K562 (cell line): ENCODE measurements at regions not wholly inside any gene's neighbourhood (a gene's known extent, or its start where the extent isn't known, plus 50 kb on each side); places are given as distances from the start of the nearest gene placed in this dataset.

Experiments
- CBFB ChIP-seq: sonication (generic); formaldehyde crosslinking; IDR thresholded peaks from 2 replicates; pipeline ENCODE4 v1.4.0; 2020; ENCODE audit warnings: mild to moderate bottlenecking, missing genetic modification reagents
- CHD1 ChIP-seq: fragments of 200-600 bp; sonication (generic); IDR thresholded peaks from one replicate; pipeline ENCODE4 v1.6.1; 2012; ENCODE audit warnings: mild to moderate bottlenecking, moderate library complexity, low read length, inconsistent platforms
- MLLT1 ChIP-seq, 2 experiments: fragments of 450-650 bp; IDR thresholded peaks; 2 replicates each; pipeline ENCODE4 v1.6.1; 2016
- SMC3 ChIP-seq: conservative IDR thresholded peaks from 2 replicates; pipeline ENCODE4 v1.6.1; 2011; ENCODE audit warnings: low read depth, low read length, improper control_type of control experiment; ENCODE audit not compliant: insufficient read depth
- SP1 ChIP-seq: sonication (generic); formaldehyde crosslinking; IDR thresholded peaks from 2 replicates; pipeline ENCODE4 v1.8.1; 2022; ENCODE audit warnings: mild to moderate bottlenecking, missing genetic modification reagents
- USF2 ChIP-seq: sonication (generic); formaldehyde crosslinking; IDR thresholded peaks from 2 replicates; pipeline ENCODE4 v1.5.0; 2020; ENCODE audit warnings: missing genetic modification reagents
- ZNF24 ChIP-seq: fragments of 450-650 bp; IDR thresholded peaks from 2 replicates; pipeline ENCODE4 v1.6.1; 2016

DNA sequence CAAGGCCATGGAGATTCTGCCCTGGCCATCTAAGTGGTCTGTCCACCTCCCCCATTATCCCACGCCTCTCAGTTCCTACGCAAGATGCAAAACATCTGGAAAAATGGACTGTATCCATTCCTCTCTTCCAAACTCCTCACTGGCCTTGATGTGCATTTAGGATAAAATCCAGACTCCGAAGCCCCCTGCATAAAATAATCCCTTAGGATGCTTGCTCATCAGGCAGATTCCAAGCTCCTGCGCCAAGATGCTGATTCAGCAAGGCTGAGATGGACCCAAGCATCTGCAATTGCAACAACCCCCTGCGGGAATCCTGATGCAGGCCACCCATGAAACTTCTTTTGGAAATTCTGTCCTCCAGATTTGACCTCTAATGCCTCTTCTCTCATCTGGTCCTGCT is 81.6 kb downstream of the SPRING1 start:
- TF ChIP-seq SMC3 (no peak), MLLT1 (IDR thresholded peaks at IDR 0.05) (no peak), ZNF24 (no peak), CHD1 (no peak), USF2 (CRISPR knock-in tag) (no peak), CBFB (CRISPR knock-in tag) (no peak), SP1 (CRISPR knock-in tag) (no peak)
